ENCODE measurements at regions not wholly inside any gene's neighbourhood (a gene's known extent, or its start where the extent isn't known, plus 50 kb on each side); places are given as distances from the start of the nearest gene placed in this dataset.
"Not testable (repeated sequence)": the region's sequence is repeated elsewhere in the genome, so short reads cannot be mapped to it uniquely, and the experiment has no call there.

- no peak for DNase-seq
These were observed 314.1 kb upstream of the SGK1 start for GRCh38 chr6:134632024-134632423.

GRCh38 chr6:134631398-134631924, 313.5 kb upstream of the SGK1 start:
- DNase-seq = no peak

- no peak for DNase-seq
These were observed 312.7 kb upstream of the SGK1 start for GRCh38 chr6:134630508-134631121.

- DNase-seq = peak in 1 of 3 experiments; percentile 56
These were observed 310.2 kb upstream of the SGK1 start for GRCh38 chr6:134628154-134628553.

- DNase-seq = no peak
These were observed 309.8 kb upstream of the SGK1 start for GRCh38 chr6:134627707-134628106.

- no peak for DNase-seq
These were observed 308.7 kb upstream of the SGK1 start for GRCh38 chr6:134626589-134626988.

GRCh38 chr6:134626086-134626485, 308.2 kb upstream of the SGK1 start:
- no peak for DNase-seq

- peak in 1 of 3 experiments; percentile 32 for DNase-seq
These were observed 306.9 kb upstream of the SGK1 start for GRCh38 chr6:134624781-134625180.

- DNase-seq = no peak
These were observed 305.5 kb upstream of the SGK1 start for GRCh38 chr6:134623401-134623800.

- DNase-seq = no peak
These were observed 304.7 kb upstream of the SGK1 start for GRCh38 chr6:134622382-134623173.

GRCh38 chr6:134621858-134622257, 303.9 kb upstream of the SGK1 start:
- no peak for DNase-seq

- no peak for DNase-seq
These were observed 301.9 kb upstream of the SGK1 start for GRCh38 chr6:134619789-134620188.

GRCh38 chr6:134619077-134619476, 301.2 kb upstream of the SGK1 start:
- no peak for DNase-seq

GRCh38 chr6:134614606-134615485, 296.9 kb upstream of the SGK1 start:
- DNase-seq = no peak

- not testable (repeated sequence) for DNase-seq
These were observed 294.2 kb upstream of the SGK1 start for GRCh38 chr6:134612128-134612527.

- no peak for DNase-seq
These were observed 292.5 kb upstream of the SGK1 start for GRCh38 chr6:134610411-134610810.

- peak in 2 of 3 experiments; percentile 29 to 69 for DNase-seq
These were observed 291.9 kb upstream of the SGK1 start for GRCh38 chr6:134609716-134610261.

GRCh38 chr6:134607411-134607810, 289.5 kb upstream of the SGK1 start:
- DNase-seq = no peak

GRCh38 chr6:134605034-134605433, 287.1 kb upstream of the SGK1 start:
- DNase-seq = no peak

GRCh38 chr6:134604014-134604676, 286.2 kb upstream of the SGK1 start:
- no peak for DNase-seq

- no peak for DNase-seq
These were observed 285.6 kb upstream of the SGK1 start for GRCh38 chr6:134603561-134603960.

GRCh38 chr6:134602123-134602522, 284.2 kb upstream of the SGK1 start:
- DNase-seq = no peak

All from NCI-H1417 (cell line).